Suprapubic skin (tissue), 3 donors: ENCODE measurements at regions not wholly inside any gene's neighbourhood (a gene's known extent, or its start where the extent isn't known, plus 50 kb on each side); places are given as distances from the start of the nearest gene placed in this dataset.

Experiments used
- EP300 ChIP-seq: sonication (generic); formaldehyde crosslinking; IDR thresholded peaks from one replicate; pipeline ENCODE4 v1.6.1; 2017; ENCODE audit warnings: antibody characterized with exemption
- POLR2A ChIP-seq, 2 donors: fragments of 450-650 bp; IDR thresholded peaks; one replicate each; pipeline ENCODE4 v1.6.1; 2017; ENCODE audit warnings: antibody characterized with exemption in 2 of 2, mild to moderate bottlenecking in 2 of 2, moderate library complexity in 2 of 2
- TF ChIP-seq, protein P1 (sequence below), 2 donors: fragments of 200-600 bp in 1 of 2; fragments of 450-650 bp in 1 of 2; sonication (generic) in 1 of 2; IDR thresholded peaks; one replicate each; pipeline ENCODE4 v1.5.1; 2016 to 2019; ENCODE audit warnings: antibody characterized with exemption in 2 of 2, mild to moderate bottlenecking in 1 of 2, moderate library complexity in 1 of 2

DNA sequence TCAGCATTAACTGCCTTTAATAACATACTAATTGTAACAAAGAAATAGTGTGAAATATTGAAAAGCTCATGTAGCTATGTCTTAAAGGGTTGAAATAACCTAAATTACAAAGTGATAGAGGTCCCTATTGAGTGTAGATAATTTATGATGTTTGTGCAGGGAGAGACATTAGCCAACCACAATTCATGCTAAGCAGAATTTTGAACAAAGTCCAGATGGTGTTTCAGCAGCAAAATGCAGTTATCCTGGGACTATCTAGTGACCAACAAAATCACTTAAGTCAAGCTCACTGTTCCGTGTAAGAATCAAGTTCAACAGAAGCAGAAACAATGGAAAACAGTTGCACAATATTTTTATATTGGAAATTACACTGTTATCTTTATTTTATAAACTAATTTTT lies 218.5 kb downstream of the SIM1 start:
- TF ChIP-seq, protein P1, sequence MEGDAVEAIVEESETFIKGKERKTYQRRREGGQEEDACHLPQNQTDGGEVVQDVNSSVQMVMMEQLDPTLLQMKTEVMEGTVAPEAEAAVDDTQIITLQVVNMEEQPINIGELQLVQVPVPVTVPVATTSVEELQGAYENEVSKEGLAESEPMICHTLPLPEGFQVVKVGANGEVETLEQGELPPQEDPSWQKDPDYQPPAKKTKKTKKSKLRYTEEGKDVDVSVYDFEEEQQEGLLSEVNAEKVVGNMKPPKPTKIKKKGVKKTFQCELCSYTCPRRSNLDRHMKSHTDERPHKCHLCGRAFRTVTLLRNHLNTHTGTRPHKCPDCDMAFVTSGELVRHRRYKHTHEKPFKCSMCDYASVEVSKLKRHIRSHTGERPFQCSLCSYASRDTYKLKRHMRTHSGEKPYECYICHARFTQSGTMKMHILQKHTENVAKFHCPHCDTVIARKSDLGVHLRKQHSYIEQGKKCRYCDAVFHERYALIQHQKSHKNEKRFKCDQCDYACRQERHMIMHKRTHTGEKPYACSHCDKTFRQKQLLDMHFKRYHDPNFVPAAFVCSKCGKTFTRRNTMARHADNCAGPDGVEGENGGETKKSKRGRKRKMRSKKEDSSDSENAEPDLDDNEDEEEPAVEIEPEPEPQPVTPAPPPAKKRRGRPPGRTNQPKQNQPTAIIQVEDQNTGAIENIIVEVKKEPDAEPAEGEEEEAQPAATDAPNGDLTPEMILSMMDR (IDR thresholded peaks at IDR 0.05) = no peak
- no peak for TF ChIP-seq POLR2A (IDR thresholded peaks at IDR 0.05)
- no peak for TF ChIP-seq EP300
